GM13977 (cell line): ENCODE measurements at regions not wholly inside any gene's neighbourhood (a gene's known extent, or its start where the extent isn't known, plus 50 kb on each side); places are given as distances from the start of the nearest gene placed in this dataset.

ENCODE experiments used
- DNase-seq: peaks from one replicate; pipeline ENCODE4 v3.0.0; 2012; ENCODE audit warnings: low spot score
- CTCF ChIP-seq: IDR thresholded peaks from 2 replicates; pipeline ENCODE4 v1.5.1; 2012; ENCODE audit warnings: mild to moderate bottlenecking, control low read depth; ENCODE audit not compliant: insufficient read depth; ENCODE audit errors: extremely low read depth, missing control alignments
- in situ Hi-C: fragments of 300-500 bp; cut with MboI; formaldehyde crosslinking; loops from one replicate; pipeline ENCODE4 v1.12.0; 2022; ENCODE audit warnings: low sequenced_read_pairs, low pct_unique_long_range_greater_than_20kb, mixed read lengths, inconsistent platforms; ENCODE audit not compliant: unreplicated experiment

DNA sequence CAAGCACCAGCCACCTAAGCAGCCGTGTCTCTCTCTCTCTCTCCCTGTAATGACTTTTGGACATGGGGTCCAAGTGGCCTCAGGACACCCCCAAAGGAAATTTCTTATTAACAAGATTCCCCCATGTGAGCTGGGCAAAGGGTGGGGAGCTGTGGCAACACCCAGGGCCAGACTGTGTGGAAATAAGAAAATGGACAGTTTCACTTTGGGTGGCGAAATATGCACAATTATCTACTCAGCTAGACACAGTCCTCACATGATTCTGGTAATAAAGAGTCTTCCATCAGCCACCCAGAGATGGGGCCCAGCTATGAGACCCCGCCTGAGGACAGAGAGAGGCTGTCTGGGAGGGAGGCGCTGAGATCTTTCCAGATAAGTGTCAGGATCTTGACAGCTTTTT is 96.8 kb upstream of the TPM1 start:
- no peak for DNase-seq
- TF ChIP-seq CTCF: no peak
- in situ Hi-C loops: no loop called here

- DNase-seq: no peak
- in situ Hi-C loops: no loop called here
Observed at GRCh38 chr15:62946940-62947339, 95.6 kb upstream of the TPM1 start.

GRCh38 chr15:62950462-62950931 is 92.0 kb upstream of the TPM1 start:
- in situ Hi-C loops: no loop called here
- TF ChIP-seq CTCF: no peak
- DNase-seq: no peak

More at GRCh38 chr15:62946940-62947339, 95.6 kb upstream of the TPM1 start:
- no peak for TF ChIP-seq CTCF

GRCh38 chr15:62951481-62951880 is 91.1 kb upstream of the TPM1 start:
- DNase-seq: no peak
- TF ChIP-seq CTCF: no peak
- in situ Hi-C loops: no loop called here

DNA sequence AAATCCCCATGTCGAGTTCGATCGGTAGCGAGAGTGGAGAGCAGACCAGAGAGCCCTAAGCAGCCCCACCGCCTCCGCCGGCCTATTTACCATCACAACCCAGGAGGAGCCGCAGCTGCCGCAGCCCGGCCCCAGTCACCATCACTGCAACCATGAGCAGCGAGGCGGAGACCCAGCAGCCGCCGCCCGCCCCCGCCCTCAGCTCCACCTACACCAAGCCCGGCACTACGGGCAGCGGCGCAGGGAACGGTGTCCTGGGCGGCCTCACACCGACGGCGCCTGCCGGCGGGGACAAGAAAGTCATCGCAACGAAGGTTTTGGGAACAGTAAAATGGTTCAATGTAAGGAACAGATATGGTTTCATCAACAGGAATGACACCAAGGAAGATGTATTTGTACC is 89.5 kb upstream of the TPM1 start:
- no peak for TF ChIP-seq CTCF
- in situ Hi-C loops: no loop called here
- no peak for DNase-seq

GRCh38 chr15:62953496-62954045 is 89.0 kb upstream of the TPM1 start:
- no peak for DNase-seq
- TF ChIP-seq CTCF: no peak
- in situ Hi-C loops: no loop called here
